HG03103 (cell line): ENCODE measurements at regions not wholly inside any gene's neighbourhood (a gene's known extent, or its start where the extent isn't known, plus 50 kb on each side); places are given as distances from the start of the nearest gene placed in this dataset.
"Not testable (repeated sequence)": the region's sequence is repeated elsewhere in the genome, so short reads cannot be mapped to it uniquely, and the experiment has no call there.

Source experiments
- ATAC-seq: cut with Tn5 transposase; IDR thresholded peaks from one replicate; pipeline ENCODE4 v1.9.1; 2021; ENCODE audit warnings: low read depth; ENCODE audit not compliant: unreplicated experiment

DNA sequence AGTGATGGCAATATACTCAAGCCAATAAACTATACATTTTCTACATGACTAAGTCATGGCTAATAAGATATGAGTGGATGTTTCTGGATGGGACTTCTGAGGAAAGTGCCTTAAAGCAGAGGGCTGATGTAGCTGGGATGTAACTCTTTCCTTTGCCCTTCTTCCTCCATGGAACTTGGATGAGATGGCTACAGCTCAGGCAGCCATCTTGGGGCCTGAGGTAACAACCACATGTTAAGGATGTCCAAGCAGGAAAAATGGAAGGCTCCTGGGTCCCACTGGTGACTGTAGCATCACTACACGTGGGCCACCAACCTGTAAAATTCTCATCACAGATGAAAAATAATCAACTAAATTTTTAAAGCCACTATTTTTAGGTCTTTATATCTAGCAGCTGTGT is 54.4 kb upstream of the GRIP1 start:
- ATAC-seq = no peak

DNA sequence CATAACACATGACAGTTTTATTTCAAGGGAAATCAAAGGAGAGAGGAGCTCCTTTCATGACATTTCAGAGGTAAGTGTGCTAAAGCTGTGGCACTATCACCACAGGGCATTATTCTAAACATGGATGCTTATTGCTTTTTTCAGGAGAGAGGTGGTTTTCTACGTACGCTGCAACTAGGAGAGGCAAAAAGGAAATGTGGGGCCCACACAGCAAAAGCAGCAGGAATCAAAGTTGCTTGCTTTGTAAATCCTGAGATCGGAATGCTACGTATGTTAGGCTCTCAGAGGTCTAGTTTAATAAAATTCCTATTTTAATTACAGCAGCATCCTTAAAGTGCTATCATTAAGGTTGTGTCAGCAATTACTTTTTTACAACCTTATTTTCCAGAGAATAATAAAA is 55.0 kb upstream of the GRIP1 start:
- no peak for ATAC-seq

- ATAC-seq = no peak
These were observed 56.4 kb upstream of the GRIP1 start for GRCh38 chr12:66735275-66735674.

DNA sequence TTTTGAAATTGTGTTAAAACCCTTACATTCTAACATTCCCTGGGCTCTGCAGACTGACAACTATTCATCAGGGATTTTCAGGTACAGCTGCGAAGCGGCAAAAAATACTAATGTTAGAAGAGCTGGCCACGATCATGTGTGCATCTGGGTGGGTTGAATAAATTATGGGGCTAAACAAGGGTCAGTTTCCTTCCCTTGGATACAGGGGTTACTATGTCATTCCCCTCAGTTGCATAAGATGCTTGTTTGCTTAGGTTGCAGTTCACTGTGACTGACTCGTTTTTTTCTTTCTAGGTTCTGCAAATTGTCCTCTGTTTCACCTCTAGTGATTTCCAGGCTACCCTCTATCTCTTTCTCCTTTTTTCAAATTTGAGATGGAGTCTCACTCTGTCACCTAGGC is 58.1 kb upstream of the GRIP1 start:
- ATAC-seq = no peak

GRCh38 chr12:66739266-66739665 is 60.4 kb upstream of the GRIP1 start:
- no peak for ATAC-seq

DNA sequence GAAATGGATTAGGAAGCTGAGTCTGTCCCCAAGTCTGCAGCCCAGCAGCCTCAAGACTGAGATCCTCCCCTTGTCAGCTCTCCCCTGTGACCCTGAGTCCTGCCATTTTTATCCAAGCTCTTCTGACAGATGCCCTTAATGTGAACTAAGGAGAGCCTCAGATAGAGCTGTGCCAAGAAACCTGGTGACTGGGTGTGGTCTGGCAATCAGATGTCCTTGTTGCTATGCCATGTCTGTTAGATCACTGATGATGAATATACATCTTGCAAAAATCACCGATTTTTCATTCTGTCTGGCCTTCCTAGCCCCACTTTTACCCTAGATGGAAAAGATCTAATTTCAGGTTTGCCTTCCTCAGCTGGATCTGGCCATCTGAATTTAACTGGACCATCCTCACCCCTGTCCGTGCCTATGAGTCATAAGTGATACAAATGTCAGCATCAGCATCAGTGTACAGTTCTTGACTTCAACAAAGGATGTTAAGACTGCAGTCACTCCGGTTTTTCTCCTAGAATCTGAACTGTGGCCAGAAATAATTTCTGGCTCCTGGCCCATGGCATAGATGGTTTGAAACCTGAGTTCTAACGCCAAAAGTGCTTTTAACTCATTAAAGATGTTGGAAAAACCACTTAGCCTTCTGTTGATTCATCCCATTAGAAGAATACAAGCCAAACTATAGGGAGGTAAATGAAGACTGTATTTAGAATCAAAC is 61.2 kb upstream of the GRIP1 start:
- no peak for ATAC-seq

DNA sequence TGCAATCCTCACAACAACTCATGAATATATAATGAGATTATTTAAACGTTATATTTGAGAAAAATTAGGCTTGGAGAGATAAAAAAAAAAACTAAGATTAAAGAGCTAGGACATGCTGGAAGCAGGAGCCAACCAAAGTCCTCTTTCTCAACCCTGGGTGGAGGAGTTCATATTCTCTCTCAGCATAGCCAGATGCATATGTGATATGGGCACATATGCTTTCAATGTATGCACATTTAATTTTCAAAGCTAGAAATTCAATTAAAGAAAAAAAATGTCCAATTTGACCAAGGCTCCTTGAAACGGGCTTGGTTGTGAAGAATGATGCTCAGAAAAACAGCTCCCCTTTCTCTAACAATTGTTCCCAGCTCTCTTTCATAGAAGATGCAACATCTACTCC is 61.9 kb upstream of the GRIP1 start:
- ATAC-seq = no peak

DNA sequence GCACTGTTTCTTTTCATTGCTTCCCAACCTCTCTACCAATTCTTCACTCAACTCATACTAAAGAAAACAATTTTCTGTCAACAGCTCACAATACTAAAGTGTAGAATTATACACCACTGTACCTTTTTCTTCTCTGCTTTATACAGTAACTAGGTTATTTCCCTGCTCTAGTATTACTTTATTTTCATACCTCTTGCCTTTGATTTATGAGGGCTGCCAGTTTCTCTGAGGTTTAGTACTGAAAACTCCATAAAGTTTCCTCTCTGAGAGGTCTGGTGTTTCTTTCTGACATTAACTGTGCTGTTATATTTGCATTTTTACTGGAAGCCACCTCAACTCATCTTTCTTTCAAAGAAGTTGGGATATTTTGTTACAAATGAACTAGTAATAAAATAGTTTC is 63.0 kb upstream of the GRIP1 start:
- ATAC-seq = no peak

GRCh38 chr12:66742508-66743367 is 63.9 kb upstream of the GRIP1 start:
- no peak for ATAC-seq

DNA sequence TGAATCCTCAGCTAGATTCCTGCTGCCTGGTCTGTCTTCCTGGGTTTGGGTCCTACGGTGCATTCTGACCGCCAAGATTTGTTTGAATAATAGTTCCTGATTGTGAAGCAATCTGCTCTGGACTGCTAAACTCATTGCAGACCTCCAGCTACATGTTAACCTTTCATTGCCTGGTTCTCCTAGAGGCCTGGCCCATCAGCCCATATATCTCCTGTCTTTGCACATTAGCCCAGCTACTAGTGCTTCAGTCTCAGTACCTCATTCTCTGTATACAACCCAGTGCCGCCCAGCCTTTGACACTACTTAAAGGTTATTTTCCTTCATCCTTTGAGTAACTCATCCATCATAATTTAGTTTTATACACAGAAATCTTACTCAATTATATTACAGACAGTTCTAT is 65.6 kb upstream of the GRIP1 start:
- no peak for ATAC-seq

GRCh38 chr12:66744956-66745383 is 66.1 kb upstream of the GRIP1 start:
- ATAC-seq = no peak

GRCh38 chr12:66746489-66747201 is 67.8 kb upstream of the GRIP1 start:
- ATAC-seq = no peak

GRCh38 chr12:66751432-66752113 is 72.7 kb upstream of the GRIP1 start:
- ATAC-seq = no peak

- no peak for ATAC-seq
These were observed 74.9 kb upstream of the GRIP1 start for GRCh38 chr12:66753810-66754209.

GRCh38 chr12:66755727-66756395 is 77.0 kb upstream of the GRIP1 start:
- no peak for ATAC-seq

- no peak for ATAC-seq
These were observed 77.8 kb upstream of the GRIP1 start for GRCh38 chr12:66756631-66757030.

DNA sequence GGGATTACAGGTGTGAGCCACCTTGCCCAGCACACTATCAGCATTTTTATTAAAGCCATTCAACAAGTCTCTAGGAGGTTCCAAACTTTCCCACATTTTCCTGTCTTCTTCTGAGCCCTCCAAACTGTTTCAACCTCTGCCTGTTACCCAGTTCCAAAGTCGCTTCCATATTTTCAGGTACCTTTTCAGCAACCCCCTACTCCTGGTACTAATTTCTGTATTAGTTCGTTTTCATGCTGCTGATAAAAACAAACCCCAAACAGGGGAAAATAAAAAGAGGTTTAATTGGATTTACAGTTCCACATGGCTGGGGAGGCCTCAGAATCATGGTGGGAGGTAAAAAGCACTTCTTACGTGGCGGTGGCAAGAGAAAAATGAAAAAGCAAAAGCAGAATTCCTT is 81.2 kb upstream of the GRIP1 start:
- not testable (repeated sequence) for ATAC-seq

DNA sequence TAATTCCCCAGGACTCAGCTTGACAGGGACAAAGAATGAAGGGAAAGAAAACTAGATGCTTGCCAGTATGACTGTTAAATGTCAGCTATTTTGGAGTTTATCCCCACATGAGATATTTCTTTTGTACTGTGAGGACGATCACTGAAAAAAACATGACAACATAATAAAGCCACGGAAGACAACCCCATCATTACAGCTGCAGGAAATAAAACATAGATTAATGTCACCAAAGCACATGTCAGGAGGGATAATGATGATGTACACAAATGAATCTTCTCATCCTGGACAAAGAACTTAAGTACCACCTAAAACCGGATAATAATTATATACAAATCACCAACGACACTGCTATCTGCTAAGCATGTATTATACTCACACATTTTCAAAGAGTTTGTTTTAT is 84.6 kb upstream of the GRIP1 start:
- no peak for ATAC-seq

DNA sequence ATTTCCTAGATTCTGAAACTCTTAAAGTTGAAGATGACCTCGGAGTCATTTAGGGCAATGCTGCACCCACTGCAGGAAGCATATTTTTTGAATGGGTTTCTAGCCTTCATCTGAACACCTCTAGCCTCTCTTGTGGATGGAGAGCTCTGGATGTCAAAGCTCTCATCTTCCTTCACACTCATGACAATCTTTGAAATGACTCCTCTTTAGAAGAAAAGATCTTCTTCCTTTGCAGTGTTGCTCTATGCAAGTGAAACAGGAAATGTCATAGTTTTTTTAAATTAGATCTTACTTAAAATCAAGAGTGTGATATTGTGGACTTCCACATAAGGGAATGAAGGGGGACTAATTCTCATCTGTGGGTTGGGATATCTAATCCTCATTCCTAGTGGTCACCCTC is 86.3 kb upstream of the GRIP1 start:
- ATAC-seq = no peak

- ATAC-seq = no peak
These were observed 88.7 kb upstream of the GRIP1 start for GRCh38 chr12:66767536-66767935.
